ENCODE measurements at regions not wholly inside any gene's neighbourhood (a gene's known extent, or its start where the extent isn't known, plus 50 kb on each side); places are given as distances from the start of the nearest gene placed in this dataset.

GRCh38 chr15:95674031-95674430, 656.5 kb upstream of the NR2F2 start:
- no peaks in the 10 kb centered on the region for H3K4me1 ChIP-seq (ENCODE audit: control insufficient read depth, low read length)
- H3K9me2 ChIP-seq (replicated peaks; ENCODE audit: control insufficient read depth, low read length): no peaks in the 10 kb centered on the region
- H3K79me2 ChIP-seq (ENCODE audit: control insufficient read depth, low read length): no peaks in the 10 kb centered on the region
- H3K27me3 ChIP-seq (ENCODE audit: control insufficient read depth, low read length): no peaks in the 10 kb centered on the region
- no peaks in the 10 kb centered on the region for H3K36me3 ChIP-seq (ENCODE audit: control insufficient read depth, low read length)
- H3K4me2 ChIP-seq (ENCODE audit: low read length): no peak overlapping the region
- no peaks in the 10 kb centered on the region for H3K9me3 ChIP-seq (ENCODE audit: control insufficient read depth, insufficient read depth, low read length)
- no peak overlapping the region for H3K4me3 ChIP-seq (ENCODE audit: low read length)
- no peaks in the 10 kb centered on the region for H4K20me1 ChIP-seq (ENCODE audit: control insufficient read depth, insufficient read depth, low read depth, low read length)
- no peak overlapping the region for H3K27ac ChIP-seq (ENCODE audit: low read depth, low read length)
- no peaks in the 10 kb centered on the region for H3F3A ChIP-seq (ENCODE audit: control insufficient read depth, insufficient read depth)
- no peak for TF ChIP-seq CTCF (IDR thresholded peaks at IDR 0.05; ENCODE audit: low read depth, low read length, poor library complexity, severe bottlenecking)
- no peak for TF ChIP-seq EZH2phosphoT487 (IDR thresholded peaks at IDR 0.05; ENCODE audit: borderline replicate concordance, low read length)

GRCh38 chr15:95676500-95676899, 654.0 kb upstream of the NR2F2 start:
- H3K9me2 ChIP-seq (replicated peaks; ENCODE audit: control insufficient read depth, low read length): no peaks in the 10 kb centered on the region
- no peaks in the 10 kb centered on the region for H3K79me2 ChIP-seq (ENCODE audit: control insufficient read depth, low read length)
- H3K4me3 ChIP-seq (ENCODE audit: low read length): no peak overlapping the region
- no peaks in the 10 kb centered on the region for H3K9me3 ChIP-seq (ENCODE audit: control insufficient read depth, insufficient read depth, low read length)
- no peak overlapping the region for H3K4me2 ChIP-seq (ENCODE audit: low read length)
- no peak for TF ChIP-seq CTCF (IDR thresholded peaks at IDR 0.05; ENCODE audit: low read depth, low read length, poor library complexity, severe bottlenecking)
- no peak for TF ChIP-seq EZH2phosphoT487 (IDR thresholded peaks at IDR 0.05; ENCODE audit: borderline replicate concordance, low read length)
- H3K36me3 ChIP-seq (ENCODE audit: control insufficient read depth, low read length): no peaks in the 10 kb centered on the region
- H3F3A ChIP-seq (ENCODE audit: control insufficient read depth, insufficient read depth): no peaks in the 10 kb centered on the region
- H3K27me3 ChIP-seq (ENCODE audit: control insufficient read depth, low read length): no peaks in the 10 kb centered on the region
- H3K4me1 ChIP-seq (ENCODE audit: control insufficient read depth, low read length): no peaks in the 10 kb centered on the region
- no peaks in the 10 kb centered on the region for H4K20me1 ChIP-seq (ENCODE audit: control insufficient read depth, insufficient read depth, low read depth, low read length)
- H3K27ac ChIP-seq (ENCODE audit: low read depth, low read length): no peak overlapping the region

- H3K27ac ChIP-seq (ENCODE audit: low read depth, low read length): no peak overlapping the region
- TF ChIP-seq EZH2phosphoT487 (IDR thresholded peaks at IDR 0.05; ENCODE audit: borderline replicate concordance, low read length): no peak
- no peak for TF ChIP-seq CTCF (IDR thresholded peaks at IDR 0.05; ENCODE audit: low read depth, low read length, poor library complexity, severe bottlenecking)
- H4K20me1 ChIP-seq (ENCODE audit: control insufficient read depth, insufficient read depth, low read depth, low read length): no peaks in the 10 kb centered on the region
- H3K36me3 ChIP-seq (ENCODE audit: control insufficient read depth, low read length): no peaks in the 10 kb centered on the region
- H3K4me2 ChIP-seq (ENCODE audit: low read length): no peak overlapping the region
- H3K4me1 ChIP-seq (ENCODE audit: control insufficient read depth, low read length): no peaks in the 10 kb centered on the region
- no peaks in the 10 kb centered on the region for H3K9me3 ChIP-seq (ENCODE audit: control insufficient read depth, insufficient read depth, low read length)
- H3K27me3 ChIP-seq (ENCODE audit: control insufficient read depth, low read length): no peaks in the 10 kb centered on the region
- no peak overlapping the region for H3K4me3 ChIP-seq (ENCODE audit: low read length)
- H3K9me2 ChIP-seq (replicated peaks; ENCODE audit: control insufficient read depth, low read length): no peaks in the 10 kb centered on the region
- H3F3A ChIP-seq (ENCODE audit: control insufficient read depth, insufficient read depth): no peaks in the 10 kb centered on the region
- H3K79me2 ChIP-seq (ENCODE audit: control insufficient read depth, low read length): no peaks in the 10 kb centered on the region
These were observed 650.5 kb upstream of the NR2F2 start for GRCh38 chr15:95679847-95680582.

Data from DOHH2 (cell line).